MM.1S (cell line): ENCODE measurements at regions not wholly inside any gene's neighbourhood (a gene's known extent, or its start where the extent isn't known, plus 50 kb on each side); places are given as distances from the start of the nearest gene placed in this dataset.
"Not testable (repeated sequence)": the region's sequence is repeated elsewhere in the genome, so short reads cannot be mapped to it uniquely, and the experiment has no call there.

Source experiments
- DNase-seq: peaks from one replicate; pipeline ENCODE4 v3.0.0-alpha.2; 2015
- H2AFZ ChIP-seq: fragments of 300-600 bp; sonication (generic); 2 replicates; pipeline ENCODE4 v1.6.0; 2016; ENCODE audit warnings: antibody characterized with exemption, low read length
- H3F3A ChIP-seq: fragments of 300-600 bp; sonication (generic); 2 replicates; pipeline ENCODE4 v1.6.1; 2016; ENCODE audit warnings: mild to moderate bottlenecking, antibody characterized with exemption, low read length, moderate library complexity, mixed read lengths; ENCODE audit not compliant: insufficient read depth
- H3K27ac ChIP-seq: fragments of 300-600 bp; sonication (generic); 2 replicates; pipeline ENCODE4 v1.5.1; 2016; ENCODE audit warnings: mild to moderate bottlenecking, low read length
- H3K27me3 ChIP-seq: fragments of 300-600 bp; sonication (generic); replicated peaks from 2 replicates; pipeline ENCODE4 v1.6.0; 2016; ENCODE audit warnings: low read length; ENCODE audit not compliant: insufficient read depth
- H3K36me3 ChIP-seq: fragments of 300-600 bp; sonication (generic); replicated peaks from 2 replicates; pipeline ENCODE4 v1.6.1; 2016; ENCODE audit warnings: mild to moderate bottlenecking, low read length, mixed read lengths; ENCODE audit not compliant: insufficient read depth
- H3K4me1 ChIP-seq: fragments of 300-600 bp; sonication (generic); 2 replicates; pipeline ENCODE4 v1.6.1; 2016; ENCODE audit warnings: low read length, mixed read lengths
- H3K4me2 ChIP-seq: fragments of 300-600 bp; sonication (generic); 2 replicates; pipeline ENCODE4 v1.6.0; 2016; ENCODE audit warnings: low read depth, low read length
- H3K4me3 ChIP-seq: fragments of 300-600 bp; sonication (generic); 2 replicates; pipeline ENCODE4 v1.5.1; 2016; ENCODE audit warnings: low read length, mixed read lengths
- H3K79me2 ChIP-seq: fragments of 300-600 bp; sonication (generic); 2 replicates; pipeline ENCODE4 v1.6.1; 2016; ENCODE audit warnings: mixed run types, low read length, mixed read lengths
- H3K9ac ChIP-seq: fragments of 300-600 bp; sonication (generic); 2 replicates; pipeline ENCODE4 v1.6.1; 2016; ENCODE audit warnings: low read length, mixed read lengths
- H3K9me2 ChIP-seq: fragments of 300-600 bp; sonication (generic); replicated peaks from 2 replicates; pipeline ENCODE4 v1.6.1; 2016; ENCODE audit warnings: mild to moderate bottlenecking, low read length, mixed read lengths; ENCODE audit not compliant: insufficient read depth
- H3K9me3 ChIP-seq: fragments of 300-600 bp; sonication (generic); replicated peaks from 2 replicates; pipeline ENCODE4 v1.6.1; 2016; ENCODE audit warnings: mild to moderate bottlenecking, low read length, mixed read lengths; ENCODE audit not compliant: insufficient read depth
- H4K20me1 ChIP-seq: fragments of 300-600 bp; sonication (generic); 2 replicates; pipeline ENCODE4 v1.6.1; 2016; ENCODE audit warnings: mild to moderate bottlenecking, low read length, moderate library complexity, mixed read lengths; ENCODE audit not compliant: insufficient read depth
- CTCF ChIP-seq: fragments of 300-600 bp; sonication (generic); IDR thresholded peaks from 2 replicates; pipeline ENCODE4 v1.5.1; 2016; ENCODE audit warnings: antibody characterized with exemption, low read length, mixed read lengths
- EZH2 ChIP-seq: fragments of 300-600 bp; sonication (generic); optimal IDR thresholded peaks from 2 replicates; pipeline ENCODE3; 2017; ENCODE audit warnings: low read depth, mild to moderate bottlenecking, antibody characterized with exemption, low read length, mixed read lengths
- EZH2phosphoT487 ChIP-seq: fragments of 300-600 bp; sonication (generic); IDR thresholded peaks from 2 replicates; pipeline ENCODE4 v1.6.1; 2018; ENCODE audit warnings: antibody characterized with exemption, low read length

DNA sequence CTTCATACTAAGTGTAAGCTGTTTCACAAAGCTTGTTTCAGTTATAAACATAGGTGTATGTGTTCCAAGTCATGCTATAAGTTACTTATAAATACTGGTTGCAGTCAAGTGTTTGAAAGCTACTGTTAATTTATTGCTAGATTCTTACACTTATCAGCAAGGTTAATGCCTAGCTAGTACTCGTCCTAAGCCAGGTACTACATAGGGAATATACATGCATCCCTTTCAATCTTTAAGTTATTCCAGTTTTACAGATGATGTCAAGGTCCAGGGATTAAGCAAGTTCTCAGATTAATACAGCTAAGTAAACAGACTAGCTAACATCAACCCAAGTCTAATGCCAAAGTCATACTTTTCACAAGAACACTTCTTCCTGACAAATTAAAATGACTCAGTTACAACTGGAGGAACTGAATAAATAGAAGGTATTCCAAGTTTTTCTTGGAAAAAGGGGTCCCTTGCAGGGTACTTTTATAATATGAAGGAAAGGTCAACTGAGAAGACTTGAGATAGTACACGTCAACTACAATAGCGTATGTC lies 652.2 kb upstream of the USP24 start:
- no peaks in the 10 kb centered on the region for H3K4me1 ChIP-seq
- no peaks in the 10 kb centered on the region for H3K79me2 ChIP-seq
- TF ChIP-seq EZH2: no peak
- no peak for TF ChIP-seq EZH2phosphoT487
- no peak for TF ChIP-seq CTCF
- no peak overlapping the region for H3K27ac ChIP-seq
- H3K27me3 ChIP-seq: no peaks in the 10 kb centered on the region
- no peak for DNase-seq
- H3K9me3 ChIP-seq: no peaks in the 10 kb centered on the region
- no peaks in the 10 kb centered on the region for H3K36me3 ChIP-seq
- no peaks in the 10 kb centered on the region for H4K20me1 ChIP-seq
- H3K4me2 ChIP-seq: no peak overlapping the region
- no peak overlapping the region for H2AFZ ChIP-seq
- H3F3A ChIP-seq: no peaks in the 10 kb centered on the region
- H3K9me2 ChIP-seq: no peaks in the 10 kb centered on the region
- H3K9ac ChIP-seq: no peak overlapping the region
- H3K4me3 ChIP-seq: no peak overlapping the region

GRCh38 chr1:55865778-55866177 lies 650.6 kb upstream of the USP24 start:
- not testable (repeated sequence) for H4K20me1 ChIP-seq, H3F3A ChIP-seq, H3K36me3 ChIP-seq, H3K27me3 ChIP-seq, H3K27ac ChIP-seq, H3K4me1 ChIP-seq, H3K79me2 ChIP-seq, H3K9me3 ChIP-seq, H3K4me3 ChIP-seq, DNase-seq, H3K4me2 ChIP-seq, H2AFZ ChIP-seq, H3K9me2 ChIP-seq, H3K9ac ChIP-seq

DNA sequence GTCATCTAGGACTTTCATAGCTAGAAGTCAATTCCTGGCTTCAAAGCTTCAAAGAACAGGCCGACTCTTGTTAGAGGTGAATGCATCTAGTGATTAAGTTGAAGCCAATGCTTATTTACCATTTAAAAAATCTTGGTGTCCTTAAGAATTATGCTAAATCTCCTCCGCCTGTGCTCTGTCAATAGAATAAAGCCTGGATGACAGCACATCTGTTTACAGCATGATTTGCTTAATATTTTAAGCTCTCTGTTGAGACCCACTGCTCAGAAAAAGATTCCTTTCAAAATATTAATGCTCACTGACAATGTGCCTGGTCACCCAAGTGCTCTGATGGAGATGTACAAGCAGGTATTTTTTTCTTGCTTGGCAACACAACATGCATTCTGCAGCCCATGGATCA lies 649.1 kb upstream of the USP24 start:
- Histone ChIP-seq H3K79me2 (no peaks in the 10 kb centered on the region), H3K27ac (no peak overlapping the region), H3F3A (no peaks in the 10 kb centered on the region), H4K20me1 (no peaks in the 10 kb centered on the region), H3K4me1 (no peaks in the 10 kb centered on the region), H3K4me2 (no peak overlapping the region), H3K27me3 (no peaks in the 10 kb centered on the region), H3K9ac (no peak overlapping the region), H3K9me2 (no peaks in the 10 kb centered on the region), H3K36me3 (no peaks in the 10 kb centered on the region), H3K4me3 (no peak overlapping the region), H3K9me3 (no peaks in the 10 kb centered on the region), H2AFZ (no peak overlapping the region)
- TF ChIP-seq EZH2phosphoT487 (no peak), EZH2 (no peak), CTCF (no peak)
- DNase-seq: no peak

- no peaks in the 10 kb centered on the region for H3K4me1 ChIP-seq
Measured at GRCh38 chr1:55861676-55862340, 646.6 kb upstream of the USP24 start.

More at GRCh38 chr1:55861676-55862340, 646.6 kb upstream of the USP24 start:
- H3K9me2 ChIP-seq: no peaks in the 10 kb centered on the region
- H3F3A ChIP-seq: no peaks in the 10 kb centered on the region
- TF ChIP-seq EZH2phosphoT487: no peak
- no peak for TF ChIP-seq CTCF
- TF ChIP-seq EZH2: no peak
- no peak overlapping the region for H2AFZ ChIP-seq
- no peaks in the 10 kb centered on the region for H3K79me2 ChIP-seq
- H3K27ac ChIP-seq: no peak overlapping the region
- H3K4me2 ChIP-seq: no peak overlapping the region
- H3K4me3 ChIP-seq: no peak overlapping the region
- H3K27me3 ChIP-seq: no peaks in the 10 kb centered on the region
- no peaks in the 10 kb centered on the region for H3K36me3 ChIP-seq
- no peak for DNase-seq
- H3K9ac ChIP-seq: no peak overlapping the region
- no peaks in the 10 kb centered on the region for H4K20me1 ChIP-seq
- no peaks in the 10 kb centered on the region for H3K9me3 ChIP-seq
